SKM-1 (cell line): ENCODE measurements at regions not wholly inside any gene's neighbourhood (a gene's known extent, or its start where the extent isn't known, plus 50 kb on each side); places are given as distances from the start of the nearest gene placed in this dataset.

Experiments
- DNase-seq: peaks from one replicate; lab custom pipeline; 2025; ENCODE audit not compliant: unreplicated experiment; lab: John Stamatoyannopoulos, UW

DNA sequence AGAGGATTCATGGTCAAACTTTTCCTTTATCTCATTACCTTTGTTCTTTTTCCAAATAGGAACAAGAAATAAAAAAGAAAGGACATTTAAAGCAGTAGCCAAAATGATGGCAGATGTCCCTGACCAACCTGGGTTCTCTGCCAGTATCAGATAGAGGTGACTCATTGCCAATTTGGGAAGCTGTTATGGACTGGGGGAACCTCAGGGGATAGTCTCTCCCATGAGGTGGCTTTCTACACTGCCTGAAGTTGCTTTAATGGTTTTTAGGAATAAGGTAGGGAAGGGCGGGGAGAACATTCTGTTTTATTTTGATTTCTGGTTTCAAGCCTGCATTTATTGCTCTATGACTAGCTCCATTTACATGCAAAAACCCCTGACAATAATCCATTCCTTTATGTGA, 457.9 kb upstream of the TPK1 start:
- DNase-seq, result no peak

DNA sequence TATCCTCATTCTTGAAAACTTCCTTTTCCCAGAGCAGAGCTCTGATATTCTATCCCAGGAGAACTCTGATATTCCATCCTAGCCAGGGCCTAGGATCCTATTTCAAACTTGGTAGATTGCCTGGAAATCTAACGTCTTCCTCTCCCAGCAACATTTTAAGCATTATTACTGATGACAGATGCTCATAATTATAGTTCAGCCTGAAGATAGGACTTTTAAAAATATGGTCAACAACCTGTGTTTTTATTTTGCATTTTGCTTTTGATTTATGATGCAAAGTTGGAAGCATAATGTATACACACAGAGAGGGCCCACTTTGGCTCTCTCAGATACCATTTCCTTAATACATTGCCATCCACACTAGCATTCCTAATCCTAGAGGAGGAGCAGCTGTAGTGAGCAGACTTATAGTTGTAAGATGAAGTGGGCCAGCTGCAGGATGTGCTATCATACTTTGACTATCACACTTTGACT, 457.4 kb upstream of the TPK1 start:
- DNase-seq, result no peak

DNA sequence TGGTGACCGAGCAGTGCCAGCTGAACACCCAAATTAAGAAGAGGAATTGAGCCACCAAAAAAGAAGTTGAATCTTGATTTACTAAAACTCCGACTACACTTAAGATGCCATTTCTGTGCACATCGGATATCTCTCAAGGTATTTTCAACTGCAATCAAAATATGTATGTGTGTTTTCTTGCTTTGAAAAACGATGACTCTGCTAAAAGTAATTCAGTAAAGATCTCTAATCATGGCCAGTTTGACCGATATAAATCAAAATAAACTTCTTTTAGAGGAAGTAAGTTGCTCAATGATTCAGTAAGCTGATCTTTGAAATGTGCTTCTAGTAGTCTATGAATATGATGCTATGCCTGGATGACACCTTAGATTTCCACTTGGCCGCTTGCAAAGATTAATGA, 453.5 kb upstream of the TPK1 start:
- DNase-seq, result no peak

DNA sequence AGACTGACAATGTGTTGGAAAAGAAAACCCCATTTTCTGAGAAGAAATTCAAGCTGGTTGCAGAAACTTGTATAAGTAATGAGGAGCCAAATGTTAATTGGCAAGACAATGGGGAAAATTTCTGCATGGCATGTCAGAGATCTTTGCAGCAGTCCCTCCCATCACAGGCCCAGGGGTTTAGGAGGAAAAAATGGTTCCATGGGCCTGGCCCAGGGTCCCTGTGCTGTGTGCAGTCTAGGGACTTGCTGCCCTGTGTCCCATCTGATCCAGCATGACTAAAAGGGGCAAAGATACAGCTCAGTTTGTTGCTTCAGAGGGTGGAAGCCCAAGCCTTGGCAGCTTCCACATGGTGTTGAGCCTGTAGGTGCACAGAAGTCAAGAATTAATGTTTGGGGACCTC, 440.3 kb upstream of the TPK1 start:
- no peak for DNase-seq

DNA sequence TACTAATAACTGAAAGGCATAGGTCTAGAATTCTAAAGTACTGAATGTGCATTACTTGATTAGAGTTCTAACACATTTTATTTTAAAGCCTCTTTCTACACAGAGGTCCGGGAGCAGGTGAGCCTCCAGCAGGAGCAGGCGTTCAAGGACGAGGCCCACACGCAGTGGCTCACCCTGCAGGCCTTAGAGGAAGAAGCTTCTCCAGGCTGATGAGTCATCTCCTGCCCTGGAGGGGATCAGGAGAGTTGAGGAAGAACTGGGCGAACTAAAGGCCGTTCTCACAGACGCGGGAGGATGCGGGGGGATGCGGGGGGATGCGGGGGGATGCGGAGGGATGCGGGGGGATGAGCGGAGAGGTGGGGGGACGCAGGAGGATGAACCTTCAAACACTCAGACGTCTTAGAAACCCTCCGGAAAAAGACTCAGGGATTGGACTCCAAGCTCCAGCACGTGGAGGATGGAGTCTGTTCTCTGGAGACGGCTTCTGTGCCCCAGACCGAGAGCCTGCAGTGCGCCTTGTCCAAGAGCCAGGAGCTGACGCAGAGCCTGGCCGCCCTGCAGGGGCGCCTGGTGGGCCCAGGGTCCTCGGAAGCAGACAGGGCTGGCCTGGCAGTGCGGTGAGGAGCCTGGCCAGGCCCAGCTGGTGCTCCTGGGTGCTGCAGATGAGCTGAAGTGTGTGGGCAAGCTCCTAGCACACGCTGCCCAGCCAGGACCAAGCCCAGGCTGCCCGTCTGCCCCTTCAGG, 433.7 kb upstream of the TPK1 start:
- DNase-seq, result no peak

DNA sequence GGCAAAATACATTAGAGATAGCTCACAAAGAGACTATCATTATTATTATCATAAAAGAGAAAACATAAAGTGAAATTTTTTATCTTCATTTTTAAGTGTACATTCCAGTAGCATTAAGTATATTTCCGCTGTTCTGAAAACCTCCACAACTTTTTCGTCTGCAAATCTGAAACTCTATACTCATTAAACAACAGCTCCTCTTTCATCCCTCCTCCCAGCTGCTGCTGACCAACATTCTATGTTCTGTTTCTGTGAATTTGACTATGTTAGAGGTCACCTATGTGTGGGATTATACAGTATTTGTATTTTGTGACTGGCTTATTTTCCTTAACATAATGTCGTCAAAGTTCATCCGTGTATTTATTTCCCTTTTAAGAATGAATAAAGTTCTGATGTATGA, 429.3 kb upstream of the TPK1 start:
- no peak for DNase-seq

DNA sequence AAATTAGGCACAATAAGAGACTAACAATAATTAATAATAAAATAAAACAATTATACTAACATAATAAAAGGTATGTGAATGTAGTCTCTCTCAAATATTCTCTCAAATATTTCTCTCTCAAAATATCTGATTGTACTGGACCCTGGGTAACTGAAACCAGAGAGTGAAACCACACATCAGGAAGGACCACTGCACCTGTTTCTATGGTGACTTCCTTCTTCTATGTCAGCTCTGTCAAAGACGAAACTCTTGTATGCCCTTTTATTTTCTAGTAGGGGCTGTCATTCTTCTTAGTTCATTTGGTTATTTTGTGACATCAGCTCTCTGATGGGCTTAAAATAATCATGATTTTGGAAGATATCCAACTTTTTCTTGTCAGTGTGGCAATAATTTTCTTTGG, 428.0 kb upstream of the TPK1 start:
- DNase-seq, result no peak

DNA sequence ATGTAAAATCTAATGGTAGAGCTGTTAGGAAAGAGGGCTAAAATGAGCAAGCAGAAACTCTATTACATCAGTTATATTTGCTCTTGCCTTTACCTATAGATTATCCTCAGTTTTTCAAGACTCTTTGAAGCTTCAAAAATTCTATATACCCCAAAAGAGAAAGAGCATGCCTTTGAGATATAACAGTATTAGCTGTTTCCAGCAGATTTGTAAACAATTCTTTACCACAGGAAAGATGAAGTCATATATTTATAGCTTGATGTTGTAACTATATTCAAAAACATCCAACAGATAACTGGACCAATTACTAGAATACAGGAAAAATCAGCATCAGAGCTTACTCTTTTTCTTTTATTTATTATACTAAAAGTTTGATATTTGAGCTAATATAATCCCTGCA, 416.2 kb upstream of the TPK1 start:
- no peak for DNase-seq

DNA sequence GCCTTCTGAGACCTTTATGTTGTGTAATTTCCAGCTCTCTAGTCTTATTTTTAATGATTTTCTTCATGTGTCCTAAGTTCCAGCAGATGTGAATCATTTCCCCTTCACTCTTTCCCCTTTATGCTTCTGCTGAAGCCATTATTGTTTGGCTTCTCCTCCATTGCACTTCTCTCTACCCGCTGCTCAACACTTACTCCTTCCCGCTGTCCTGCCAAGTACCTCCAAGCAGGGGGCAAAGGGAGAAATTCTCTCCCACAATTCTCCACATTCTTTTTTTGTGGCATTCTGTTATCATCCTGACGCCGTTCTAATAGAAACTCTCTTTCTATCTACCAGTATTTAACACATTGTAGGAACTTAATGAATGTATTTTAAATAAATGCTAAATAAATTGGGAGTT, 388.9 kb upstream of the TPK1 start:
- DNase-seq, result no peak

DNA sequence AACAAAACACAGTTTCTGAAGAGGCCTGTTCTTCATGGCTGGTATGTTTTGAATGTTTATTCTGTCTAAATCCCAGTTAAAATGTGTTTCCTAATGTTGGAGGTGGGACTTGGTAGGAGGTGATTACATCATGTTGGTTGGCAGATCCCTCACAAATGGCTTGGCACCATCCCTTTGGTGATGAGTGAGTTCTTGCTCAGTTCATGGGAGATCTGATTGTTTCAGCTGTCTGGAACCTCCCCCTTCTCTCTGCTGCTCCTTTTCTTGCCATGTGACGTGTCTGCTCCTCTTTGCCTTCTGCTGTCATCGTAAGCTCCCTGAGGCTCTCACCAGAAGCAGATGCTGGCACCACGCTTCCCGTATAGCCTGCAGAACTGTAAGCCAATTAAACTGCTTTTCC, 383.6 kb upstream of the TPK1 start:
- no peak for DNase-seq

DNA sequence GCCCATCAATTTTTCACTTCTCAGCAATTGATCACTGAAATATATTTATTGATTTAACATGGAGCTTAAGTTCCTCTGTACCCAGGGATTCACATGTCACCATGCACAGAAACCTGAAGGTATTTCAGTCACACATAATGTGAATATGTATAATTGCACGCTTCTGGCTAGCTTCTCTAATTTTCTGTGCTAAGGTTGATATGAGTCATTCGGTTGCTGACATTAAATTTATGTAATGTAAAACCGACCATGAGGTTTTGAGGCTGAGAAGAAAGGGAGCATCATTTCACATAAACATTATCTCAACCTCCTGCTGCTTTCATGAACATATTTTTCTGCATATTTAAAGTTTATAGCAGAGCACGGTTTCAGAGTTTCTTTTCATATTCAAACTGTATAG, 381.0 kb upstream of the TPK1 start:
- no peak for DNase-seq

DNA sequence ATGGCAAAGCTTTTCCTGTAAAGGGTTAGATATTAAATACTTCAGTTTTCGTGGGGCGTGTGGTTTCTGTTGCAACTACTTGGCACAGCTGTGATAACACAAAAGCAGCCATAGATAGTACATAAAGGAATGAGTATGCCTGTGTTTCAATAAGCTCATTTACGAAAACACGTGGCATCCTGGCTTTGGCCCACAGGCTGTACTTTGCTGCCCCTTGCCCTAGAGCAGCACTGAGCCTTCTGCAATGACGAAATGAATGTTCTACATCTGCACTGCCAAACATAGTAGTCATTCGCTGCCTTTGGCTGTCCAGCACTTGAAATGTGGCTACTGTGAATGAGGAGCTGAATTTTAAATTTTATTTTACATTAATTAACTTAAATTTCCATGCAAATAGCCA, 376.2 kb upstream of the TPK1 start:
- DNase-seq, result no peak

DNA sequence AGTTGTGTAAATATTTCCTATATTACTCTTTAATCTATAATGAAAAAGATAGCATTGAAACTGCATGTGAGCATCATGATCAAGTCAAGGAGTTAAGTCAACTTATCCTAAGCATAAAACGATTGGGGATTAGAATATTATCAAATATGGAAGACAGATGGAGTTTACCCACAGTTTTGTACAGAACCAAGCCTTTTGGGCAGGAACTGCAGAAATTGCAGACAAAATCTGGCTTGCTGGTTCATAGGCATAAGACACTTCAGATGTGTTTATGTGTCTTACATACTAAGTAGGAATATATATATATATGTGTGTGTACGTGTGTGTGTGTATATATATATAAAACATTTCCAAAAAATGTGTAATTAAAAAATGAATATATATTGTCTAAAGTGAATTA, 375.4 kb upstream of the TPK1 start:
- DNase-seq, result no peak

DNA sequence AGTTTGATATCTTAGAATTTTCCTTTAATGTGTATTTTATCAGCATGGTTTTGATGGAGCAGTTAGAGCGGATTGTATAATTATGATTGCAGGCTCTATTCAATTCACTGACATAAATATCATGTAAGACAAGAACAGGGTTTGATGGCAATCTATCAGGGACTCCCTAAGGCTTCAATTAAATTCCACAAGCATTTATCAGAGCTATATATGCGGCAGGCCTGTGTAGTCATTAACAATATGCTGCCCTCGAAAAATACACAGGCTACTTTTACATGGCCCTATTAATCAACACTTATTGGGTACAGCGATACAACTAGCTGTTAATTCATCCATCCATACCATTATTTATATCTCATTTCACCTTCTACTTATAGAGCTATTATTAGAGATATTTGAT, 358.1 kb upstream of the TPK1 start:
- no peak for DNase-seq

DNA sequence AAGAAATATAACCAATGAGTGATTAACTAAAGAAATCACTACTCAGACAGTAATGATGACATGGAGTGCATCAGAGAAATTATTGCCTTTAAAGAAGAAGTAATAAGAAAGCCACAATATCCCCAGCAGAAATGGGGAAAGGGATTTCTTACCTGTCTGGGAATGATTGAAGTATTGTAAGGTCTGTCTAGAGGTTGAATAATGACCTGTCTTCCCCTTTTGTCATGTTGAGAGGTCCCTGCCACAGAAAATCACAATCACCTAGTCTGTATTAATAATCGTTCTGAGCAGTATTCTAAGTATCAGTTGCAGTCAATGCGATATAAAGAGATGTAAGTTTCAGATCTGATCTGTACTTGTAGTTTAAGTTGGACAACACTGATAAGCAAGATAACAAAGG, 349.1 kb upstream of the TPK1 start:
- no peak for DNase-seq

DNA sequence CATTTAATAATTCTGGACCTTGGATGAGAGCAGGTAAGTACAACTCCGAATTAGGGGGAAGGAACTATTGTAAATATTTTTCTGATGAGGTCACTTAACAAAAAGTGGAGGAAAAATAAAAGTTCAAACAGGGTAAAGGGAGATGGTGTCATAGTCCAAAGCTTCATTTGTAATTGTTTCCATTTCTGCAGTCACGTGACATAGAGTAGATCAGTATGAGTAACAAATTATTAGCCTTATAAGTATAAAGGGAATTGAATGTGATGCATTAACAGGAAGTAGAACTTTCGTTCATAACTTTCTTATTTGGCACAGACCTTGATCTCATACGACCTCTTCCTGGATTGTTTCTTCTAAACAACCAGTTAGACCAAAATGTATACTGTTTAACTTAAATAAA, 347.2 kb upstream of the TPK1 start:
- DNase-seq, result no peak

DNA sequence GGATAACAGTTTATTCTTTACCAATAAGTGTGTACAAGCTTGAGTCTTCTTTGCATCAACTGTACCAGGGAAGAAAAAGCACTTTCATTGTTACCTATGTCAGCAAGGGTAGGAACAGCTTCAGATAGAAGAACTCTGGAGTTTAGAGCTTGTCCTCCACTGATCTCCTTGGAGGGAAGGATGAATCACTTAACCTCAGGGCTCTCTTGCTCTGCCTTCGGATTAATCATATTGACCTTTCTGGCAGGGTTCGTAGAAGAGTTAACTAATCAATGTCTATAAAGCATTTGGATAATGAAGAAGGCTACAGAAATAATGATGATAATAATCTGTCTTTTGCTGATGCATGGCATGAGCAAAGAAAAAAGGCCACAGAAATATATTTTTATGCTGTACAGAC, 339.5 kb upstream of the TPK1 start:
- DNase-seq, result no peak

DNA sequence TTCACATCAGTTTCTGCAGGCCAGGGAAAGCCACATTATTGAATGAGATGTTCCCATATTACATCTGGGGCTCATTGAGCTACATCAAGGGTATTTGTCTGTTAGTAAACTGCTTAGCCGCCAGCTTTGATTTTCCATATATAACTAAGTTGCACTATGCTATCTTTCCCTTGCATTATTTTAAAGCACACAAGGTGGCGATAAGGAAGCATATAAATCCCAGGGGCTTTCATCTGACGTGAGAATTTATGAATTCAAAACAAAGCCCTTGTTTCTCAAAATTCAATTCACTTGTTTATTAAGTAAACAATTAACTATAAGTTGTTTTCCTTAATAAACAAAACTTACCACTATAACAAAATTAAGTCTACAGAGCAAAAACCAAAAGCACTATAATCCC, 334.1 kb upstream of the TPK1 start:
- no peak for DNase-seq

DNA sequence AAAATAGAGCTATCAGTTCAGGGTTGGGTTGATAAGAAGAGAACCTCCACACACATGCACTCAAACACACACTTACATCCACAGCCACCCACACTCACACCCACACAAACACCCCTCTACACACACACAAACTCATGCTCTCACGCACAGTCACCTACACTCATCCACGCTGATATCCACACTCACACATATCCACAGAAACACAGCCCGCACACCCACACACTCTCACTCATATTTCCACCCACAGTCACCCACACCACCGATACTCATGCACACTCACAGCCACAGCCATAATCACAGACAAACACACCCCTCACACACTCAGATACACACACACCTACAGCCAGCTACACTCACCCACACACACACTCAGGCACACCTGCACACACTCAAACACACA, 333.0 kb upstream of the TPK1 start:
- no peak for DNase-seq

DNA sequence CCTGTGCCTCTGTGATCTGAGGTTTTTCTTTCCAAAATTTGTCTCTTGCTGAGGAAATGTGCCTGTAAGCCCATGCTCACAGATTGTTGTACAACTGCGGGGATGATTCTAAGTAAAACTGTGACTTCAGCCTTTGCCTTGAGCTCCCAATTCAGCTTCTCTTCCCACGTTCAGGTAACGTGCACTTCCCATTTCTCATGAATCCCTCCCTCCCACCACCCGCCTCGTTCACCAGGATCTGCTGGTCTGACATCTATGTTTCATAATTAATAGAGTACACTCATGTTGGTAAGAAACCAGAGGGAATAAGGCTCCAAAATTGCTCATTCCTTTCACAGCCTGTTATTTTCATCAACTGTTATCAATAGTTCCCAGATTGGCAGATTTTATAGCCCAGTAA, 332.6 kb upstream of the TPK1 start:
- DNase-seq, result no peak

DNA sequence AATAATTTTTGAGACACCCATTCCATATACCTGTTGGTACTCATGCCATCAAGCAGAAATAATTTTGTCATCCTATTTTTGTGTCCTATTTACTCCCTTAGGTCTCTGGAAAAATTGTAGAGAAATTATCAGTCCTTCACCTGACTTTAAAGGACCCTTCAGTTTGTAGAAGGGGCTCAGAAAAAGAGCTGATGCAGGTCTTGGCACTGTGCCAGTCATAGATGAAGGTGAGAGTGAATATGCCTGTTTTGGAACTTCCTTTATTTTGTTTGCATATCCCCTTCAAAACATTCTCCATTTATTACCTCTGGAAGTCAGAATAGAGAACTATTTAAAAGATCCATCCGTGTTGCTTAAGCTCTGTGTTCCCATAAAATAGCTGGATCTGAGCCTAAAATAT, 321.0 kb upstream of the TPK1 start:
- no peak for DNase-seq

DNA sequence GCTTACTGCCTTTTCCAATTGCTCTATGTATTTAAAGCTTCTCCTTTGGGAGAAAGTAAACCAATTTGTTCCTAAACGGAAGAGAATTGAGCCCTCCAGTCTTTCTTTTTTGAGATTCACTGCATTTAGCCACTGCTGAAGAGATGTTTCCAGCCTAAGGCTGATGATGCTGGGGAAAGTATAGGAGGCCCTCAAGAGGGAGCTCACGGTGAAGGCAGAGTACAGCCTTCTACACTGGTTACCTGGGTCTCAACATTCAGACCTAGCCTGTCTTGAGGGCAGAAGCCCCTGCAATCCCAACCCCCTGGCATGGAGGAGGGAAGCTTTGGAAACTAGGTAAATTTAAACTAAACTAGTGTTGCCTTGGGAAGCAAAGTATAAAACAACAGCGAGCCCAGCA, 316.7 kb upstream of the TPK1 start:
- no peak for DNase-seq

DNA sequence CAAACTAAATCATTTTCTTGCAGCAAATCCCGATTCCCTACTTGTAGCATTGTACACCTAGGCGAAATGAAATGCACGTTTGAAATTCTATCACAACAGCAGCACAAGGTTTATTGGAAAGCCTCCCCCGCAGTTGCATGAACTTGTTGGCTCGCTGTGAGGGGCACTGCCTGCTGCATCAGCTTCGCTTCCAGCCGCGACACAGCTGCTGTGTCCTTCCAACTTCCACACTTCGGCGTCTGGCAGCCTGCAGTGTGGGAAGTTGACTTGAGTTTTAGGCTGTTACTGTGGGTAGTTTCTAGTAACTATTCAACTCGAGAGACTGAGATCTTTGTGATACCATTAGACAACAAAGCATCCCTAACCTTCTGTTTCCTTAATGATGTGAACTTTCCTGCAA, 315.8 kb upstream of the TPK1 start:
- DNase-seq, result no peak

DNA sequence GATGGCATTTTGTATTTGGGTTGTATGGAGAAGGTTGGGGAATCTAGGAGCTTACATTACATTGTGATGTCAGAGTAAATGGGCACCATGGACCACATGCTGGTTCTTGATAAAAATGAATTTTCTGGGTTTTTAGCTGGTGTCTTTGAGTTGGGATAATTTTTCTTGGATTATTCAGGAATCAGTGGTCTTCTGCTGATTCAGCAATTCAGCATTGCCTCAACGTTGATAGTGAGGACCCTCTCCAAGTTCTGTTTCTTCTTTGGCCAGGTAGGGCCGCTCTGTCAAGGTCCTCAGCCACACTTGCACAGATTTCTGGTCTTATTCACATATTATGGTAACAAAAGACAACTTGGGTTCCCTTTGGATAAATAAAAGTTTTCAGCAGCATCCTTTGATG, 312.0 kb upstream of the TPK1 start:
- DNase-seq, result no peak
